ENCODE measurements at regions not wholly inside any gene's neighbourhood (a gene's known extent, or its start where the extent isn't known, plus 50 kb on each side); places are given as distances from the start of the nearest gene placed in this dataset.
"Not testable (repeated sequence)": the region's sequence is repeated elsewhere in the genome, so short reads cannot be mapped to it uniquely, and the experiment has no call there.

DNA sequence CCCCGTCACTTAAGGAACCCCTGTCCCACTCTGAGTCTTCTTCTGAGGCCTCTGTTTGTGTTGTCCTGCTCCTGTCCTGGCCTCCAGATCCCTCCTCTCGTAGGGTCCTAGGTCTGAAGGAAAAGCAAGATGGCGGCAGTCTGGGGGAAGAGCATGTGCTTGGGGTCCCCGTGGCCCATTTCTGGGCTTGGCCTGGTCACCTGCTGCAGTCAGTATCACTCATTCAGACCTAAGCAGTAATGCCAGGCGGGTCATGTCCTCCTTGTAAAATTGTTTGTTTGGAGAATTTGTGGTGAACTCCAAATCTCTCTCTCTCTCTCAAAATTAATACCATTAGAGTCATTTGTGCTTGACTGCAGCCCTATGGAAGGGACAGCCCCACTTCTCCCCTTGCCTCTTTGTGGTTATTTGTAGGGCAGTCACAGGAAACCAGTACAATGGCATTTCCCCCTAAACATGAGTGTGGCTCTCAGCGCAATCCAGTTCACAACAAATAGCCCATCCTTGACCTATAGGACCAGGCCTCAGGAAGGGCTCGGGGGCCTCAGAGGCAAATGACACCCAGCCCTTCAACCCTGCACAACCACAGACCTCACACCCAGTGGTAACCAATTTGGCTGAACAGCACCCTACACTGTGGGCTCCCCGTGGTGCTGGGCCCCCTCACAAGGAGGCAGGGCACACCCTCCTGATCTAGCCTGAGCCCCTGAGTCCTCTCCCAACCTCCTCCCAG is 173.5 kb downstream of the OR4M2 start:
- no peak for DNase-seq (ENCODE audit: low read depth)
- in situ Hi-C loops (cut with HindIII; ENCODE audit: low pct_unique_long_range_greater_than_20kb, low sequenced_read_pairs) = no loop called here

GRCh38 chr15:22254409-22255045 is 174.2 kb downstream of the OR4M2 start:
- DNase-seq (ENCODE audit: low read depth); in situ Hi-C loops (cut with HindIII; ENCODE audit: low pct_unique_long_range_greater_than_20kb, low sequenced_read_pairs): not testable (repeated sequence)

DNA sequence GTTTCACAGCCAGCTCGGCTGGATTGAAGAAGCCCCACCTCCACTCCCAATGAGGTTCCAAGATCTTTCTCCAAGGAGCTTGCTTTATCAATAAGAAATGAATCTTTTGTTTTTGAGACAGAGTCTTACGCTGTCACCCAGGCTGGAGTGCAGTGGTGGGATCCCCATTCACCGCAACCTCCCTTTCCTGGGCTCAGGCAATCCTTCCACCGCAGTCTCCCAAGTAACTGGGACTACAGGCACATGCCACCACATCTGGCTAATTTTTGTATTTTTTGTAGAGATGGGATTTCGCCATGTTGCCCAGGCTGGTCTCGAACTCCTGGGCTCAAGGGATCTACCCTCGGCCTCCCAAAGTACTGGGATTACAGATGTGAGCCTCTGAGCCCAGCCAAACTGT is 175.3 kb downstream of the OR4M2 start:
- DNase-seq (ENCODE audit: low read depth); in situ Hi-C loops (cut with HindIII; ENCODE audit: low pct_unique_long_range_greater_than_20kb, low sequenced_read_pairs): not testable (repeated sequence)

- DNase-seq (ENCODE audit: low read depth); in situ Hi-C loops (cut with HindIII; ENCODE audit: low pct_unique_long_range_greater_than_20kb, low sequenced_read_pairs): not testable (repeated sequence)
These were observed 176.2 kb downstream of the OR4M2 start for GRCh38 chr15:22256389-22257046.

DNA sequence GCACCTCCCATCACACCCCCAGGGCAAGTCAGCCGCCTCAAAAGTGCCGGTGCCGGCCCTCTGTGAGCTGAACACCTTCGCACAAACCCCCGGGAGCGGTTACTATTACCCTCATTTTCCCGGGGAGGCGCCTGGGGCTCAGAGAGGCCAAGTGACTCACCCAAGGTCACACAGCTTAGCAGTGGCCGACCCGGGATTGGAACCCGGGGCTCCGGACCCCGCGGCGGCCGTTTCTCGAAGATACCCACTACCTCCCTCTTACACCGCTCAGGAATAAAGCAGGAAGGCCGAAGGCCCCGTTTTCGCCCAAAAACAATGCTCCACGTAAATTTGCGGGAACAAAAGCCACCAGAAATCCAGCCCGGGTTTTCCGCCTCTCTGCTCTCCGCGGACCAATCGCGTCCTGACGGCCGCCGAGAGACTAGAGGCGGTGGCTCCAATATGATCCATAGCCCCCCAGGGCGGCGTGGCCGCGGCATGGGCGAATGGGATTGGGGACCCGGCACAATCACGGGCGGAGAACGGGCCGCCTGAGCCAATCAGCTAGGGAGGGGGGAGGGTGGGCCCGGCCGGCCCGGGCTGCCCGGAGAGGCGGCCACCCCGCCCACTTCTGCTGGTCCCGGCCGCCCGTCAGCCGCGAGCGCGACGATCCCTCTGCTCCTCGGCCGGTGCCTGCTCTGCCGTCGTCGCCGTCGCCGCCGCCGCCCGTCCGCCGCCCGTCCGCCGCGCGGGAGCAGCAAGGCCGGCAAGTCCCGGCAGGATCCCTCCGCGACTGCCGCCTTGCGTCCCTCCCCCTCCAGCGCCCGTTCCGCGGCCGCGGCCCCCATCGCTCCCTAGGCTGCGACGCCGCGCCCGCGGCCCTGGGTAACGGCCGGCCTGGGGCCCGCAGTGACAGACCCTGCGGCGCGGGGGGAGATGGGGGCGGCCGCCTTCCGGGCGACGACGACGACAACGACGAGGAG is 177.0 kb downstream of the OR4M2 start:
- in situ Hi-C loops (cut with HindIII; ENCODE audit: low pct_unique_long_range_greater_than_20kb, low sequenced_read_pairs) = no loop called here
- no peak for DNase-seq (ENCODE audit: low read depth)

DNA sequence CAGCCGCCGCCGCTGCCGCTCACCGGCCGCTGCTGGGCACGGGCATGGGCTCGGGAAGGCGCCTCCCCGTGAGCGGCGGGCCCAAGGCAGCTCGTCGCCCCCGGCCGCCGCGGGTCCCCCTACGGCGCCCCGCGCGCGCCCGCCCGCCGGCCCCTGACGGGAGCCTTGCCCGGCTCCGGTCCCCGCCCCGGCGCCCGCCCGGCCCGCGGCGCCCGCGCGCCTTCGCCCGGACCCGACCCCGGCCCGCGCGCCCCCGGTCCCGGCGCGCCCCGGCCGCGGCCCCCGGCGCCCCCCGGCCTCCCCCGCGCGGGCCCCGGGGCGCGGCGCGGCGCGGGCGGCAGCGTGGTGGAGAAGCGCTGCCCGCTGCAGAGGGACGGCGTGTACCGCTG is 177.7 kb downstream of the OR4M2 start:
- no peak for DNase-seq (ENCODE audit: low read depth)
- in situ Hi-C loops (cut with HindIII; ENCODE audit: low pct_unique_long_range_greater_than_20kb, low sequenced_read_pairs) = no loop called here

GRCh38 chr15:22258398-22259150 is 178.2 kb downstream of the OR4M2 start:
- in situ Hi-C loops (cut with HindIII; ENCODE audit: low pct_unique_long_range_greater_than_20kb, low sequenced_read_pairs) = no loop called here
- no peak for DNase-seq (ENCODE audit: low read depth)

- in situ Hi-C loops (cut with HindIII; ENCODE audit: low pct_unique_long_range_greater_than_20kb, low sequenced_read_pairs); DNase-seq (ENCODE audit: low read depth): not testable (repeated sequence)
These were observed 178.9 kb downstream of the OR4M2 start for GRCh38 chr15:22259151-22259750.

DNA sequence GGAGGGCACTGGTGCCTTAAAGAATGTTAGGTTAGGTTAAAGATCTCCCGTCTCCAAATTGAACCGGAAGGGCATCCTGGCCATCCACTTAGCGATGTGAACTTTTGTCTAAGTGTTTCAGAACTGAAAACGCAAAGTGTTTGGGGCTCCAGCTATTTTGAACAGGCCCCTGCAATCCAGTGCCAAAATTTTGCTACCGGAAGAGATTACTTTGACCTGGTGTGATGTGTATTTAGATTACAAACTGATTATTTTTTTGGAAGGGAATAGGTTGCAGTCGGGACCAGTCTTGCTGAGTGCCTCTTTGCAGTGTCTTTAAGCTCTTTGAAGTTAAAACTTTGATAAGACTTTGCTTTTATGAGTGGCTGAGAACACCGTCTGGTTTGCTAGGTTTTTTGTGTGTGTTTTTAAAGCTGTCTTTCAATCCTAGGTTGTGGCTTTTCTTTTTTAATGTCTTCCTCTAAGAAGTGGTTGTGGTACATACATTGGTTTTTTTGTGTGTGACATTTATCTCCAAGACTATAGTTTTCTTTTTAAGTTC is 179.6 kb downstream of the OR4M2 start:
- in situ Hi-C loops (cut with HindIII; ENCODE audit: low pct_unique_long_range_greater_than_20kb, low sequenced_read_pairs) = no loop called here

GRCh38 chr15:22262613-22263020 is 182.3 kb downstream of the OR4M2 start:
- in situ Hi-C loops (cut with HindIII; ENCODE audit: low pct_unique_long_range_greater_than_20kb, low sequenced_read_pairs) = no loop called here

More for the DNA sequence above, 179.6 kb downstream of the OR4M2 start:
- no peak for DNase-seq (ENCODE audit: low read depth)

DNA sequence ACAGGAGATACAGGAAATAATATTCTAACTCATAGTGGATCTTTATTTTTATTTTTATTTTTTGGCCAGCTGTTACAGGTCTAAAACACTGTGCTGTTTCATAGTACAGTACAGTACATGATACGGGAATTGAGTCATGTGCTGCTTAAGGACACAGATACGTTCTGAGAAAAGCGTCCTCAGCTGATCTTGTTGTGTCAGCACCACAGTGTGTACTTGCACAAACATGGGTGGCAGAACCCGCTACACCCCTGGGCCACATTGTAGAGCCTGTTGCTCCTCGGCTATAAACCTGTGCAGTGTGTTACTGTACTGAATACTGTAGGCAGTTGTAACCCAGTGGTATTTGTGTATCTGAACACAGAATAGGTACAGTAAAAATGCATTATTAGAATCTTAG is 183.4 kb downstream of the OR4M2 start:
- no peak for DNase-seq (ENCODE audit: low read depth)
- in situ Hi-C loops (cut with HindIII; ENCODE audit: low pct_unique_long_range_greater_than_20kb, low sequenced_read_pairs) = no loop called here

More at GRCh38 chr15:22262613-22263020, 182.3 kb downstream of the OR4M2 start:
- no peak for DNase-seq (ENCODE audit: low read depth)

DNA sequence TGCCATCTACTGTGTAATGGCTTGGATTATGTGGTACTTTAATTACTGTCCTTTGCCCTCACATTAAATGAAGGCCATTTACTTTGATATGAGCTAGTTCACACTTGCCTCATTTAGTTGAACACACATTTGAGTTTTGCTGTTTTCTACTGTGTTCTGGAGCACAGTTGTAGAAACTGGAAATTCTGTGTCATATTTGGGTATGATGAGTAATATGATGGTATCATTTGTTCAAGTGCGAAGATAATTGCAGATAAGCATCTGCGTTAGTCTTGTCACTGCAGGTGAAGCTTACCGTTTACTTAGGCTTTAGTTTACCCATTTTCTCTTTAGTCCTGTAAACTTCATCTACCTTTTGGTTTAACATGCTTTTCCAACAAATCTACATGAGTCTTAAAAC is 183.9 kb downstream of the OR4M2 start:
- DNase-seq (ENCODE audit: low read depth); in situ Hi-C loops (cut with HindIII; ENCODE audit: low pct_unique_long_range_greater_than_20kb, low sequenced_read_pairs): not testable (repeated sequence)

DNA sequence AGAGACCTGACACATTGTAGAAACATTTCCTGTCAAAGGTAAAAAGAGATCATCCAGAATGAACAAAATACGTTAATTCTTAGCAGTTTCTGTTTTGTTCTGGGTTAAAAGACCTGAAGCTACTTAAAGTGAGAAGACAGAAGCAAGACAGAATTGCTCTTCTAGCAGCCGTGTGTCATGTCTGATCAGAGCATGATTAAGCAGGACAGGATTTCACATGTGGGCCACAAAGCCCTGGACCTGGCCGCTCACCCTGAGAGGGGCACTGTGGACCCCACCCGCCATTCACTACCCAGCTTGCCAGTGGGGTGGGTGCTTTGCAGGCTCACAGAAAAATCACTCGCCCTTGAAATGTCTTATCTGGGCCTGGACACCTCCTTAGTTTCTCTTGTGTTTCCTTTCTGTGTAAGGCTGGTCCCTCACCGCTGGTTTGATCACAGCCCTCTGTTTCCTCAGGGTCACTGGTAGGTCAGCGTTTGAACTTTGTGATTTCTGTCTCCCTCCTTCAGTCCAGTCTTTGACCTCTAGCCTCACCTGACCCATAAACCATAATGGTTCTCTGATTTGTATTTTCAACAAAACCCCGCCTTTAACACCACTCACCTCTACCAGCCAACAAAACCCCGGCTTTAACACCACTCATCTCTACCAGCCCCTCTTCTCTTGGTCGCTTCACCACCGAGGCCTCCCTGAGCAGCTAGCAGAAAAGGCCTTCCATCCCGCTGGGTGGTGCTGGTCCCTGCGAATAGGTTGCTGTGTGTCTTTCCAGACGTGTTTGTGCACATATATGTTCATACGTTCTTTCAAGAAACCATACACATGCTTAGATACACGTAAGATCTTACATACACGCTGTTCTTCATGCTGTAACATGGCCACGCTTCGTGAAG is 185.0 kb downstream of the OR4M2 start:
- no peak for DNase-seq (ENCODE audit: low read depth)
- in situ Hi-C loops (cut with HindIII; ENCODE audit: low pct_unique_long_range_greater_than_20kb, low sequenced_read_pairs) = no loop called here

DNA sequence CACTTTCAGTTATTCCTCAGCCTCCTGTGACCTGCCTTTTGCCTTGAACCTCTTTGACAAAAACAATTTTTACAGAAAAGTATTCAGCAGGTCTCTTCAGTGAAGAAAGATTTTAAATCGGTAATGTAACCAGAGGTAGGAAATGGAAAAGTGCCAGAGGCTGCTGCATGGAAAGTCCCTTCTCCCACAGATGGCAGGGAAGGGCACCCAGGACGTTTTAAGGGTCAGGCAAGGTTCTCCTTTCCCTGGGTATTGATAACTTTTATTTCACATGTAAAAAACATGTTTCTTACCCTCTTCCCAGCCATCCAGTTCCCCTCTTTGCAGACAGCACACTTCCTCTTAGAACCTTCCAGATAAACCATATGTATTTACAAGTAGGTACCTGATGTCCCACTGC is 185.6 kb downstream of the OR4M2 start:
- no peak for DNase-seq (ENCODE audit: low read depth)

DNA sequence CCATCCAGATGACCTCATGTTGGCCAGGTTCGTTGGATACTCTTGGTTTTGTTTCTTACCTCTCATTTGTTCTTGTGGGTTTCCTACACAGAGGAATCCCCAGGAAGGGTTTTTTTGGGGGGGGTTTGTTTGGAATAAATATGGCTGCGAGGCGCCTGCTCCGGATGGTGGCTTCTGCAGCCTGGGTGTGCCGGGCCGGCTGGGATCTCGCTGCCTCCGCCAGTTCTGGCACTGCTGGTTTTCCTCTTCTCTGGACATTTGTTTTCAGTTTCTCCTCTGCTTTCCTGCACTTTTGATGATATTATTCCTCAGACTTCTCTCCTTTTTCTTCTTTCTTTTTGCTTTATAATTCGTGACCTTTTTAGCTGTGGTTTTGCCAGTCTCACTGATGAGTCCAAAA is 187.4 kb downstream of the OR4M2 start:
- in situ Hi-C loops (cut with HindIII; ENCODE audit: low pct_unique_long_range_greater_than_20kb, low sequenced_read_pairs) = no loop called here
- DNase-seq (ENCODE audit: low read depth) = no peak

More for the DNA sequence above, 185.6 kb downstream of the OR4M2 start:
- in situ Hi-C loops (cut with HindIII; ENCODE audit: low pct_unique_long_range_greater_than_20kb, low sequenced_read_pairs) = no loop called here

GRCh38 chr15:22268201-22268600 is 187.9 kb downstream of the OR4M2 start:
- in situ Hi-C loops (cut with HindIII; ENCODE audit: low pct_unique_long_range_greater_than_20kb, low sequenced_read_pairs); DNase-seq (ENCODE audit: low read depth): not testable (repeated sequence)
